ENCODE measurements at regions not wholly inside any gene's neighbourhood (a gene's known extent, or its start where the extent isn't known, plus 50 kb on each side); places are given as distances from the start of the nearest gene placed in this dataset.
A peak's percentile ranks its signal among the peaks of the same experiment; 100 is the strongest.

GRCh38 chr10:121152935-121153334 lies 301.8 kb downstream of the WDR11 start:
- H3K4me1 ChIP-seq (replicated peaks in 1 of 2): no peaks in the 10 kb centered on the region
- WGBS, 4 donors: 81 to 94% (median 90%) methylated on average over 1 of the region's 1 CpG
- no peak for DNase-seq
- H3K9me3 ChIP-seq (replicated peaks in 1 of 3): no peaks in the 10 kb centered on the region
- no peak for TF ChIP-seq CTCF (IDR thresholded peaks at IDR 0.05)
- TF ChIP-seq POLR2A (IDR thresholded peaks at IDR 0.05): no peak
- H3K27me3 ChIP-seq: no peaks in the 10 kb centered on the region
- intact Hi-C loops (cut with DNase I): no loop called here
- no peaks in the 10 kb centered on the region for H3K36me3 ChIP-seq (replicated peaks in 1 of 2)
- no peak overlapping the region for H3K4me3 ChIP-seq
- H3K27ac ChIP-seq: no peak overlapping the region

GRCh38 chr10:121154310-121154709 lies 303.1 kb downstream of the WDR11 start:
- 86 to 96% (median 89%) methylated on average over 2 of the region's 2 CpGs for WGBS, 4 donors
- Histone ChIP-seq H3K27ac (no peak overlapping the region), H3K36me3 (replicated peaks in 1 of 2) (no peaks in the 10 kb centered on the region), H3K4me1 (replicated peaks in 1 of 2) (no peaks in the 10 kb centered on the region), H3K27me3 (no peaks in the 10 kb centered on the region), H3K4me3 (no peak overlapping the region), H3K9me3 (replicated peaks in 1 of 3) (no peaks in the 10 kb centered on the region)
- intact Hi-C loops (cut with DNase I): no loop called here
- TF ChIP-seq CTCF (IDR thresholded peaks at IDR 0.05) (no peak), POLR2A (IDR thresholded peaks at IDR 0.05) (no peak)
- DNase-seq: no peak

- no peaks in the 10 kb centered on the region for H3K27me3 ChIP-seq
- WGBS, 4 donors: 70 to 82% (median 78%) methylated on average over 5 of the region's 5 CpGs
- intact Hi-C loops (cut with DNase I): no loop called here
- no peak overlapping the region for H3K4me3 ChIP-seq
- DNase-seq: peak in 1 of 7 donors; percentile 8
- no peaks in the 10 kb centered on the region for H3K36me3 ChIP-seq (replicated peaks in 1 of 2)
- no peaks in the 10 kb centered on the region for H3K9me3 ChIP-seq (replicated peaks in 1 of 3)
- H3K4me1 ChIP-seq (replicated peaks in 1 of 2): no peaks in the 10 kb centered on the region
- H3K27ac ChIP-seq: no peak overlapping the region
- no peak for TF ChIP-seq POLR2A (IDR thresholded peaks at IDR 0.05)
- no peak for TF ChIP-seq CTCF (IDR thresholded peaks at IDR 0.05)
Measured at GRCh38 chr10:121154846-121155245, 303.7 kb downstream of the WDR11 start.

- Histone ChIP-seq H3K4me1 (replicated peaks in 1 of 2) (no peaks in the 10 kb centered on the region), H3K27me3 (no peaks in the 10 kb centered on the region), H3K4me3 (no peak overlapping the region), H3K27ac (no peak overlapping the region), H3K36me3 (replicated peaks in 1 of 2) (no peaks in the 10 kb centered on the region), H3K9me3 (replicated peaks in 1 of 3) (no peaks in the 10 kb centered on the region)
- peak in 2 of 7 donors; percentile 13 to 14 for DNase-seq
- WGBS, 4 donors: 45 to 54% (median 47%) methylated on average over 5 of the region's 5 CpGs
- TF ChIP-seq POLR2A (IDR thresholded peaks at IDR 0.05) (no peak), CTCF (IDR thresholded peaks at IDR 0.05) (no peak)
- intact Hi-C loops (cut with DNase I): no loop called here
Measured at GRCh38 chr10:121155742-121156474, 304.7 kb downstream of the WDR11 start.
